HL-60 (cell line): ENCODE measurements at regions not wholly inside any gene's neighbourhood (a gene's known extent, or its start where the extent isn't known, plus 50 kb on each side); places are given as distances from the start of the nearest gene placed in this dataset.

Source experiments
- CTCF ChIP-seq: IDR thresholded peaks from one replicate; pipeline ENCODE4 v1.5.1; 2011; ENCODE audit warnings: low read length, control low read depth, inconsistent platforms; ENCODE audit not compliant: insufficient read depth
- GABPA ChIP-seq: IDR thresholded peaks from 2 replicates; pipeline ENCODE4 v1.6.1; 2012; ENCODE audit warnings: low read depth
- POLR2AphosphoS5 ChIP-seq: IDR thresholded peaks from 2 replicates; pipeline ENCODE4 v1.6.1; 2012; ENCODE audit warnings: low read depth

- TF ChIP-seq CTCF, result no peak
- TF ChIP-seq GABPA, result no peak
- no peak for TF ChIP-seq POLR2AphosphoS5
Observed at GRCh38 chr3:98651780-98652077, 58.3 kb upstream of the CPOX start.
